Left lung (tissue), 4 donors: ENCODE measurements at regions not wholly inside any gene's neighbourhood (a gene's known extent, or its start where the extent isn't known, plus 50 kb on each side); places are given as distances from the start of the nearest gene placed in this dataset.

Experiments
- ATAC-seq: fragments of 200-7000 bp; cut with Tn5 transposase; one replicate; pipeline ENCODE4 v1.9.1; 2020; ENCODE audit warnings: moderate library complexity
- DNase-seq, 4 donors: peaks; one replicate each; pipeline ENCODE4 v3.0.0-alpha.2; 2013 to 2020
- H3K27ac ChIP-seq, 2 donors: fragments of 200-600 bp; sonication (generic) in 1 of 2; one replicate each; pipeline versions ENCODE4 v1.5.0 to v1.8.0; 2020 to 2021
- H3K27me3 ChIP-seq, 2 donors: fragments of 200-600 bp; sonication (generic) in 1 of 2; one replicate each; pipeline versions ENCODE4 v1.5.0 to v1.8.0; 2020 to 2021
- H3K36me3 ChIP-seq, 2 donors: fragments of 200-600 bp; sonication (generic) in 1 of 2; one replicate each; pipeline versions ENCODE4 v1.5.0 to v1.8.0; 2020 to 2021
- H3K4me1 ChIP-seq, 2 donors: fragments of 200-600 bp; one replicate each; pipeline ENCODE4 v1.8.0; 2021
- H3K4me3 ChIP-seq, 2 donors: fragments of 200-600 bp; sonication (generic) in 1 of 2; one replicate each; pipeline versions ENCODE4 v1.5.0 to v1.8.0; 2020 to 2021; ENCODE audit warnings: mild to moderate bottlenecking in 1 of 2
- H3K9me3 ChIP-seq, 2 donors: fragments of 200-600 bp; sonication (generic) in 1 of 2; one replicate each; pipeline versions ENCODE4 v1.5.0 to v1.8.0; 2020 to 2021
- CTCF ChIP-seq, 2 donors: fragments of 200-600 bp; sonication (generic) in 1 of 2; IDR thresholded peaks; one replicate each; pipeline versions ENCODE4 v1.5.0 to v1.8.0; 2021; ENCODE audit warnings: antibody characterized with exemption in 2 of 2
- intact Hi-C, 2 donors: fragments of 100-400 bp; cut with DNase I; formaldehyde crosslinking; loops; one replicate each; pipeline versions ENCODE4 v1.11.2 to v1.14.2; 2022
- donor health status: DM: no; HTN: yes; CAD: no.
- donor health status: DM: no; HTN: no; CAD: no.

- no peak for TF ChIP-seq CTCF (IDR thresholded peaks at IDR 0.05)
- no peak overlapping the region for H3K4me3 ChIP-seq
- no peak overlapping the region for H3K27ac ChIP-seq
- no peaks in the 10 kb centered on the region for H3K36me3 ChIP-seq
- H3K27me3 ChIP-seq: no peaks in the 10 kb centered on the region
- H3K9me3 ChIP-seq: peaks cover 0 to 59% of the 10 kb centered on the region in 2 donors
- DNase-seq: no peak
- ATAC-seq: no peak
- H3K4me1 ChIP-seq: no peaks in the 10 kb centered on the region
- intact Hi-C loops: no loop called here
These were observed 1594.5 kb upstream of the PCDH20 start for GRCh38 chr13:63010072-63010658.

- Histone ChIP-seq H3K27me3 (no peaks in the 10 kb centered on the region), H3K4me1 (no peaks in the 10 kb centered on the region), H3K4me3 (no peak overlapping the region), H3K9me3 (peaks cover 0 to 78% of the 10 kb centered on the region in 2 donors), H3K27ac (no peak overlapping the region), H3K36me3 (no peaks in the 10 kb centered on the region)
- TF ChIP-seq CTCF (IDR thresholded peaks at IDR 0.05): no peak
- intact Hi-C loops: no loop called here
- ATAC-seq (no peak), DNase-seq (no peak)
These were observed 1590.0 kb upstream of the PCDH20 start for GRCh38 chr13:63005625-63006024.

GRCh38 chr13:62997696-62998095, 1582.0 kb upstream of the PCDH20 start:
- DNase-seq (no peak), ATAC-seq (no peak)
- TF ChIP-seq CTCF (IDR thresholded peaks at IDR 0.05): no peak
- Histone ChIP-seq H3K36me3 (no peaks in the 10 kb centered on the region), H3K27ac (no peak overlapping the region), H3K4me3 (no peak overlapping the region), H3K27me3 (no peaks in the 10 kb centered on the region), H3K4me1 (no peaks in the 10 kb centered on the region), H3K9me3 (peaks cover 0 to 13% of the 10 kb centered on the region in 2 donors)
- intact Hi-C loops: no loop called here

- peaks cover 0 to 8% of the 10 kb centered on the region in 2 donors for H3K9me3 ChIP-seq
- no peak overlapping the region for H3K27ac ChIP-seq
- no peaks in the 10 kb centered on the region for H3K27me3 ChIP-seq
- no peak overlapping the region for H3K4me3 ChIP-seq
- intact Hi-C loops: no loop called here
- no peak for TF ChIP-seq CTCF (IDR thresholded peaks at IDR 0.05)
- DNase-seq: no peak
- no peaks in the 10 kb centered on the region for H3K36me3 ChIP-seq
- no peak for ATAC-seq
- no peaks in the 10 kb centered on the region for H3K4me1 ChIP-seq
These were observed 1581.5 kb upstream of the PCDH20 start for GRCh38 chr13:62997038-62997599.

GRCh38 chr13:62973804-62974203, 1558.2 kb upstream of the PCDH20 start:
- DNase-seq: no peak
- intact Hi-C loops: no loop called here
- Histone ChIP-seq H3K4me1 (no peaks in the 10 kb centered on the region), H3K9me3 (peaks cover 0 to 12% of the 10 kb centered on the region in 2 donors), H3K27me3 (no peaks in the 10 kb centered on the region), H3K27ac (no peak overlapping the region), H3K36me3 (no peaks in the 10 kb centered on the region), H3K4me3 (no peak overlapping the region)
- no peak for ATAC-seq
- TF ChIP-seq CTCF (IDR thresholded peaks at IDR 0.05): no peak
